OCI-LY3 (cell line): ENCODE measurements at regions not wholly inside any gene's neighbourhood (a gene's known extent, or its start where the extent isn't known, plus 50 kb on each side); places are given as distances from the start of the nearest gene placed in this dataset.

Source experiments
- H2AFZ ChIP-seq: fragments of 200-600, 300-600 bp; shearing (Covaris generic); 2 replicates; pipeline ENCODE4 v1.6.0; 2014; ENCODE audit warnings: antibody characterized with exemption, low read depth, low read length
- H3K27ac ChIP-seq: fragments of 200-600, 300-600 bp; sonication (generic); 2 replicates; pipeline ENCODE4 v1.5.1; 2014; ENCODE audit warnings: mild to moderate bottlenecking, low read length, moderate library complexity, mixed read lengths
- H3K27me3 ChIP-seq: fragments of 200-600, 300-600 bp; sonication (generic); 2 replicates; pipeline ENCODE4 v1.6.1; 2014; ENCODE audit warnings: low read depth, low read length, mixed read lengths
- H3K36me3 ChIP-seq: fragments of 200-600, 300-600 bp; sonication (generic); replicated peaks from 2 replicates; pipeline ENCODE3; 2014; ENCODE audit warnings: low read depth, low read length, mixed read lengths
- H3K4me1 ChIP-seq: fragments of 300-600, 200-600 bp; sonication (generic); 2 replicates; pipeline ENCODE4 v1.6.1; 2014; ENCODE audit warnings: low read length, mixed read lengths
- H3K4me2 ChIP-seq: fragments of 200-600, 300-600 bp; sonication (generic); 2 replicates; pipeline ENCODE4 v1.6.1; 2014; ENCODE audit warnings: low read length, mixed read lengths
- H3K4me3 ChIP-seq: fragments of 300-600, 200-600 bp; sonication (generic); 2 replicates; pipeline ENCODE4 v1.5.1; 2014; ENCODE audit warnings: antibody characterized with exemption, mild to moderate bottlenecking, low read length, moderate library complexity
- H3K79me2 ChIP-seq: fragments of 300-600, 200-600 bp; shearing (Covaris generic); 2 replicates; pipeline ENCODE4 v1.6.1; 2014; ENCODE audit warnings: mild to moderate bottlenecking, low read length, mixed read lengths
- H3K9ac ChIP-seq: fragments of 300-600, 200-600 bp; shearing (Covaris generic); 2 replicates; pipeline ENCODE4 v1.6.0; 2014; ENCODE audit warnings: mild to moderate bottlenecking, low read length, moderate library complexity
- H3K9me3 ChIP-seq: fragments of 200-600, 300-600 bp; shearing (Covaris generic); 2 replicates; pipeline ENCODE4 v1.6.1; 2014; ENCODE audit warnings: low read length, mixed read lengths; ENCODE audit not compliant: insufficient read depth
- H4K20me1 ChIP-seq: fragments of 200-600, 300-600 bp; sonication (generic); 2 replicates; pipeline ENCODE4 v1.6.1; 2016; ENCODE audit warnings: low read length, mixed read lengths; ENCODE audit not compliant: insufficient read depth
- CTCF ChIP-seq: fragments of 200-600, 300-600 bp; sonication (generic); IDR thresholded peaks from 2 replicates; pipeline ENCODE4 v1.5.1; 2014; ENCODE audit warnings: antibody characterized with exemption, low read length, low read depth
- EZH2phosphoT487 ChIP-seq: fragments of 200-600 bp; shearing (Covaris generic); IDR thresholded peaks from 2 replicates; pipeline ENCODE4 v1.6.1; 2018; ENCODE audit warnings: antibody characterized with exemption, mixed run types, low read depth

DNA sequence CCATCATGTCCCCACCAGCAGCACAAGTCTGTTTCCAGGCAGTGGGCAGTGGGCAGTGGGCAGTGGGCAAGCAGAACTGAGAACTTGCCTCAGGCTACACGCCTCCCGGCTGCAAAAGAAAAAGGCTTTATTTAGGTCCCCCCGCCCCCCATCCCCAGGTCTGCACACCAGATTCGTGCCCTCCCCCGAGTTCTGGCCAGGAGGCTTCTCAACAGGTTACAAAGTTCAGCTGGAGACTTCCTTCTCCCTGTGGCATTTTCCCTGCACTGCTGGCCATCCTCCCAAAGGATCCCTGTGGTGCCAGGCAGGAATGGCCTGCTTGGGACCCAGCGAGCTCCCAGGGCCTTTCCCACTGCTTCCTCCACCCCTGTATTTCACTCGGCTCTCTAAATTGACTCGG is 97.0 kb upstream of the TRIM2 start:
- Histone ChIP-seq H4K20me1 (no peaks in the 10 kb centered on the region), H3K4me2 (no peak overlapping the region), H3K36me3 (no peaks in the 10 kb centered on the region), H3K9ac (no peak overlapping the region), H3K27ac (no peak overlapping the region), H3K79me2 (no peaks in the 10 kb centered on the region), H3K4me1 (peaks cover 12% of the 10 kb centered on the region), H2AFZ (no peak overlapping the region), H3K4me3 (no peak overlapping the region), H3K27me3 (peaks cover 52% of the 10 kb centered on the region), H3K9me3 (no peaks in the 10 kb centered on the region)
- TF ChIP-seq CTCF (no peak), EZH2phosphoT487 (no peak)

GRCh38 chr4:153109296-153109849 is 94.9 kb upstream of the TRIM2 start:
- H3K36me3 ChIP-seq: no peaks in the 10 kb centered on the region
- no peak overlapping the region for H3K4me3 ChIP-seq
- peaks cover 45% of the 10 kb centered on the region for H3K27me3 ChIP-seq
- no peak overlapping the region for H3K4me2 ChIP-seq
- H3K27ac ChIP-seq: no peak overlapping the region
- H3K9me3 ChIP-seq: no peaks in the 10 kb centered on the region
- peaks cover 12% of the 10 kb centered on the region for H3K4me1 ChIP-seq
- no peaks in the 10 kb centered on the region for H4K20me1 ChIP-seq
- no peak overlapping the region for H3K9ac ChIP-seq
- no peak for TF ChIP-seq EZH2phosphoT487
- TF ChIP-seq CTCF: no peak
- H3K79me2 ChIP-seq: no peaks in the 10 kb centered on the region
- no peak overlapping the region for H2AFZ ChIP-seq

GRCh38 chr4:153110739-153111138 is 93.5 kb upstream of the TRIM2 start:
- Histone ChIP-seq H3K4me2 (no peak overlapping the region), H3K9ac (no peak overlapping the region), H3K4me1 (peaks cover 19% of the 10 kb centered on the region), H3K27ac (no peak overlapping the region), H3K9me3 (no peaks in the 10 kb centered on the region), H4K20me1 (no peaks in the 10 kb centered on the region), H3K4me3 (no peak overlapping the region), H3K36me3 (no peaks in the 10 kb centered on the region), H3K79me2 (no peaks in the 10 kb centered on the region), H3K27me3 (peaks cover 42% of the 10 kb centered on the region), H2AFZ (peak overlapping the region; percentile 2; the same call in 1 of the 2 replicates)
- TF ChIP-seq EZH2phosphoT487 (no peak), CTCF (no peak)

GRCh38 chr4:153111426-153112040 is 92.7 kb upstream of the TRIM2 start:
- no peak for TF ChIP-seq EZH2phosphoT487
- no peak for TF ChIP-seq CTCF
- Histone ChIP-seq H2AFZ (no peak overlapping the region), H3K36me3 (no peaks in the 10 kb centered on the region), H3K79me2 (no peaks in the 10 kb centered on the region), H3K27me3 (peaks cover 34% of the 10 kb centered on the region), H3K4me3 (no peak overlapping the region), H3K9ac (no peak overlapping the region), H3K9me3 (no peaks in the 10 kb centered on the region), H3K4me2 (no peak overlapping the region), H3K4me1 (peaks cover 24% of the 10 kb centered on the region), H4K20me1 (no peaks in the 10 kb centered on the region), H3K27ac (no peak overlapping the region)
